ENCODE measurements at regions not wholly inside any gene's neighbourhood (a gene's known extent, or its start where the extent isn't known, plus 50 kb on each side); places are given as distances from the start of the nearest gene placed in this dataset.
A peak's percentile ranks its signal among the peaks of the same experiment; 100 is the strongest.

GRCh38 chr1:221164951-221165838 lies 286.0 kb downstream of the HLX start:
- no peak for DNase-seq

GRCh38 chr1:221165839-221166500 lies 286.7 kb downstream of the HLX start:
- DNase-seq = no peak

GRCh38 chr1:221166559-221167318 lies 287.5 kb downstream of the HLX start:
- peak; percentile 86 for DNase-seq

- no peak for DNase-seq
These were observed 290.2 kb downstream of the HLX start for GRCh38 chr1:221169447-221169889.

GRCh38 chr1:221170171-221170570 lies 290.9 kb downstream of the HLX start:
- DNase-seq = no peak

- DNase-seq = no peak
These were observed 292.5 kb downstream of the HLX start for GRCh38 chr1:221171768-221172167.

GRCh38 chr1:221172841-221173240 lies 293.6 kb downstream of the HLX start:
- no peak for DNase-seq

- peak; percentile 28 for DNase-seq
These were observed 295.2 kb downstream of the HLX start for GRCh38 chr1:221174330-221174993.

- no peak for DNase-seq
These were observed 296.0 kb downstream of the HLX start for GRCh38 chr1:221175249-221175648.

GRCh38 chr1:221180704-221181368 lies 301.6 kb downstream of the HLX start:
- DNase-seq = no peak

GRCh38 chr1:221182791-221183533 lies 303.7 kb downstream of the HLX start:
- DNase-seq = peak; percentile 40

GRCh38 chr1:221184131-221184794 lies 305.0 kb downstream of the HLX start:
- no peak for DNase-seq

- no peak for DNase-seq
These were observed 307.9 kb downstream of the HLX start for GRCh38 chr1:221187174-221187573.

GRCh38 chr1:221188458-221188857 lies 309.2 kb downstream of the HLX start:
- peak; percentile 52 for DNase-seq

GRCh38 chr1:221190249-221190648 lies 311.0 kb downstream of the HLX start:
- no peak for DNase-seq

- no peak for DNase-seq
These were observed 312.8 kb downstream of the HLX start for GRCh38 chr1:221192055-221192454.

- no peak for DNase-seq
These were observed 321.2 kb downstream of the HLX start for GRCh38 chr1:221200464-221200863.

GRCh38 chr1:221201773-221202172 lies 322.5 kb downstream of the HLX start:
- no peak for DNase-seq

- peak; percentile 84 for DNase-seq
These were observed 324.2 kb downstream of the HLX start for GRCh38 chr1:221203224-221204054.

Measured in hematopoietic multipotent progenitor cell treated with erythropoietin and hydrocortisone succinate and interleukin-3 and kit ligand, for 6 days (in vitro differentiated cells).